ENCODE measurements at regions not wholly inside any gene's neighbourhood (a gene's known extent, or its start where the extent isn't known, plus 50 kb on each side); places are given as distances from the start of the nearest gene placed in this dataset.

DNA sequence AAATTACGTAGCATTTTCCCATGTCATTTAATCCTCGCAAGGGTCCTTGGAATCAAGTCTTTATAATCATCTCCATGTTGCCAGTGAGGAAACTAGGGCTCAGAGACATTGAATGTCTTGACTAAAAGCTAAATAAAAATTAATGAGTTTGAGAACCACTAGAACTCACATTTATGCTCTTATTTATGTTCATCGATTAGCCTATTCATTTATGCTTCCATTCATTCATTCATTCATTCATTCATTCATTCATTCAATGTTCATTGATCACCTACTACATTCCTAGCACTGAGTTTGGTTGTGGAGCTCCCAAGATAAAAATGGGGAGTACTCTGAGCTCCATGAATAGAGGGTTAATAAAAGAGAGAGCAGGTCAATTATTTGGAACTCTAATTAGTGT, 59.7 kb downstream of the KCNA1 start:
- Histone ChIP-seq H3K4me1 (ENCODE audit: control insufficient read depth, insufficient read depth, low read length) (no peaks in the 10 kb centered on the region), H3K36me3 (ENCODE audit: control insufficient read depth, insufficient read depth, low read length) (no peaks in the 10 kb centered on the region), H3K27ac (ENCODE audit: low read depth, low read length) (no peak overlapping the region), H3K9me3 (ENCODE audit: control insufficient read depth, insufficient read depth, low read depth, low read length) (no peaks in the 10 kb centered on the region), H3K27me3 (ENCODE audit: control insufficient read depth, insufficient read depth, low read length) (peaks cover 56% of the 10 kb centered on the region), H3K9ac (ENCODE audit: low read length) (no peak overlapping the region), H3K4me3 (ENCODE audit: low read depth, low read length) (no peak overlapping the region)

DNA sequence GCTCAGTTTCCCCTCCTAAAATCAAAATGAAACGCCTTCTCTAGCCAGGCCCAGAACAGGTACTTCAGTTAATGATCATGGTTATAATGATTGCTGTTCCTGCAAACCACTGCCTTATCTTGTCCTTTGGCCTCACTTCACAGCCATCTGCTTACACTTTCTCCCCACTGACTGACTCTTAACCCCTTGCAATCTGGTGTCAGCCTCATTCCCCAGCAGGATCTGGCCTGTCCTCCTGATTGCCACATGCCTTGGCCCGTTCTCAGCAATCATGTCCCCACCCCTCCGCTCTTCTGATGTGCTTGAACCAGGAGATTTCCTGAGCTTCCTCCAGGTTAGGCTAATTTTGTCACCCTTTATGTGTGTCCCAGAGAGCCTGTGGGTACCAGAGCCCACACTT, 64.5 kb downstream of the KCNA1 start:
- Histone ChIP-seq H3K4me1 (ENCODE audit: control insufficient read depth, insufficient read depth, low read length) (peaks cover 6% of the 10 kb centered on the region; the same call in 1 of the 2 replicates), H3K27ac (ENCODE audit: low read depth, low read length) (no peak overlapping the region), H3K36me3 (ENCODE audit: control insufficient read depth, insufficient read depth, low read length) (no peaks in the 10 kb centered on the region), H3K27me3 (ENCODE audit: control insufficient read depth, insufficient read depth, low read length) (peaks cover 44% of the 10 kb centered on the region), H3K9me3 (ENCODE audit: control insufficient read depth, insufficient read depth, low read depth, low read length) (no peaks in the 10 kb centered on the region), H3K4me3 (ENCODE audit: low read depth, low read length) (no peak overlapping the region), H3K9ac (ENCODE audit: low read length) (no peak overlapping the region)

DNA sequence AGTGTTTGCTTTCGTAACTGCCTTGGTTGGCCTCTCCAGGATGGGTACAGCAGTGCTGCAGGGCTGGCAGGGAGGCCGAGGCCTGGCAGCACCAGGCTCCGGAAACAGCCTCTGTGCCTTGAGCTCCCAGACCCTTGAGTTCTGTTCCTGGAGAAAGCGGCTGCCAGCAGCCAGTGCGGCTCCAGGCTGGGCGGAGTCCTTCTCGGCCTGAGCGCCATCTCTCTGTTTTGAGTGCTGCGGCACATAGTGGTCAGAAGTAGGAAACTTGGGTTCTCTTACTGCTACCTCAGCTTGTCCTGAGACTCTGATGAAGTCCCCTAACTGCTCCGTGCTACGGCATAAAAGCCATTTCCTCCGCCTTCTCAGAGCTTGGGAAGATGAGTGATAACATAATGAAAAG, 65.9 kb downstream of the KCNA1 start:
- Histone ChIP-seq H3K9me3 (ENCODE audit: control insufficient read depth, insufficient read depth, low read depth, low read length) (no peaks in the 10 kb centered on the region), H3K4me3 (ENCODE audit: low read depth, low read length) (no peak overlapping the region), H3K27ac (ENCODE audit: low read depth, low read length) (no peak overlapping the region), H3K4me1 (ENCODE audit: control insufficient read depth, insufficient read depth, low read length) (peaks cover 6% of the 10 kb centered on the region; the same call in 1 of the 2 replicates), H3K27me3 (ENCODE audit: control insufficient read depth, insufficient read depth, low read length) (peaks cover 34% of the 10 kb centered on the region), H3K9ac (ENCODE audit: low read length) (no peak overlapping the region), H3K36me3 (ENCODE audit: control insufficient read depth, insufficient read depth, low read length) (no peaks in the 10 kb centered on the region)

DNA sequence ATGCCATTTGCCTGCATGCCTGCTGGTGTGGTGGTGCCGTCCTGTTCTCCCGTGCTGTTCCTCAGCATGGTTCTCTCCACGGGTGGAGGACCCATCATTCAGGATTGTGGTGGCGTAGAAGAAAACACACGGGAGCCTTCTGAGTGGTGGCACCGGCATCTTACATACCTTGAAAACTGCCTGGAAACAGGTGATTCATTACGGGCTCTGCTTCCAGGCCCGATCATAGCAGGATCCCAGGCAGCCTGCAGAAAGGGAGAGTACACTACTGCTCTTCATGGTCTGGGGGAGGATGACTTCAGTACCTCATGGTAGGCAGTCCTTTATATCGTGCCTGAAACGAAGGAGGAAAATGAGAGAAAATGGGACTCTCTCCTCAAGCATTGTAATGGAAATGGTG, 66.6 kb upstream of the KCNA5 start:
- Histone ChIP-seq H3K27ac (ENCODE audit: low read depth, low read length) (no peak overlapping the region), H3K36me3 (ENCODE audit: control insufficient read depth, insufficient read depth, low read length) (no peaks in the 10 kb centered on the region), H3K9ac (ENCODE audit: low read length) (no peak overlapping the region), H3K27me3 (ENCODE audit: control insufficient read depth, insufficient read depth, low read length) (peaks cover 31% of the 10 kb centered on the region), H3K4me1 (ENCODE audit: control insufficient read depth, insufficient read depth, low read length) (peaks cover 6% of the 10 kb centered on the region; the same call in 1 of the 2 replicates), H3K4me3 (ENCODE audit: low read depth, low read length) (no peak overlapping the region), H3K9me3 (ENCODE audit: control insufficient read depth, insufficient read depth, low read depth, low read length) (no peaks in the 10 kb centered on the region)

DNA sequence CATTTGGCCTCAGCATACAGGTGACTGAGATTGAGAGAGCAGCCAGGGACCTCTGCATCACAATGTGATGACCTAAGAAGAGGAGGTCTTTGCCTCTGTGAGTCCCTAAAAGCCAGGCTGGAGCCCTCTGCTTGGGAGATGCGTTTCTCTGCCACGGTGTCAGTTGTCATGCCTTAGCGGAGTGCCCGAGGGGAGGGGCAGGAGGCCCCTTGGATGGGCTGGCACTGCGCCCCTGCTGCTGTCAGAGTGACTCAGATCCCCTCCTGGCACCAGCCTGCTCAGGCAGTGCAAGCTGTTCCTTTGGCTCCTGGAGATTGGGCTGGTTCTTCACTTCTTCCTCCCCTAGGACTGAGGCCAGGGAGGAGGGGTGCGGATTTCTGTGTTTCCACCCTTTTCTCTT, 64.9 kb upstream of the KCNA5 start:
- Histone ChIP-seq H3K36me3 (ENCODE audit: control insufficient read depth, insufficient read depth, low read length) (no peaks in the 10 kb centered on the region), H3K27ac (ENCODE audit: low read depth, low read length) (no peak overlapping the region), H3K4me1 (ENCODE audit: control insufficient read depth, insufficient read depth, low read length) (peaks cover 6% of the 10 kb centered on the region; the same call in 1 of the 2 replicates), H3K4me3 (ENCODE audit: low read depth, low read length) (no peak overlapping the region), H3K27me3 (ENCODE audit: control insufficient read depth, insufficient read depth, low read length) (peaks cover 27% of the 10 kb centered on the region), H3K9ac (ENCODE audit: low read length) (no peak overlapping the region), H3K9me3 (ENCODE audit: control insufficient read depth, insufficient read depth, low read depth, low read length) (no peaks in the 10 kb centered on the region)

DNA sequence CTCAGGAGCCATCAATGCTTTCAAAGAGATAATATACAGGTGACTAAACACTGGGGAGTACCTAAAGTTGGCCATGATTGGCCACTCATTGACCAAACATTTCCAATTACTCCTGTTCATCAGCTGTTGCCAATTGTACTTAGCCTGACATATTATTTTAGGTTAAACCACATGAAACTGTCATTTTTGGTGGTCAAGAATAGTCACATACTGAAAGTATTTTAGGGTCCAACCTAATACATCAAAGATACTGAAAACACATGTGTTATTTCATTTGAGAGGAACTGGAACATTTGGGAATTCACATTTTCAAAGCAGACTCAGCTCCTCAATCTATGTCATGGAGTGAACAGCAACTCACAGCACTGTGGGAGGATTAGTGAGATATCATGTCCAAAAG, 63.9 kb upstream of the KCNA5 start:
- Histone ChIP-seq H3K9ac (ENCODE audit: low read length) (no peak overlapping the region), H3K27ac (ENCODE audit: low read depth, low read length) (no peak overlapping the region), H3K9me3 (ENCODE audit: control insufficient read depth, insufficient read depth, low read depth, low read length) (no peaks in the 10 kb centered on the region), H3K4me1 (ENCODE audit: control insufficient read depth, insufficient read depth, low read length) (peaks cover 6% of the 10 kb centered on the region; the same call in 1 of the 2 replicates), H3K27me3 (ENCODE audit: control insufficient read depth, insufficient read depth, low read length) (peaks cover 32% of the 10 kb centered on the region), H3K36me3 (ENCODE audit: control insufficient read depth, insufficient read depth, low read length) (no peaks in the 10 kb centered on the region), H3K4me3 (ENCODE audit: low read depth, low read length) (no peak overlapping the region)

DNA sequence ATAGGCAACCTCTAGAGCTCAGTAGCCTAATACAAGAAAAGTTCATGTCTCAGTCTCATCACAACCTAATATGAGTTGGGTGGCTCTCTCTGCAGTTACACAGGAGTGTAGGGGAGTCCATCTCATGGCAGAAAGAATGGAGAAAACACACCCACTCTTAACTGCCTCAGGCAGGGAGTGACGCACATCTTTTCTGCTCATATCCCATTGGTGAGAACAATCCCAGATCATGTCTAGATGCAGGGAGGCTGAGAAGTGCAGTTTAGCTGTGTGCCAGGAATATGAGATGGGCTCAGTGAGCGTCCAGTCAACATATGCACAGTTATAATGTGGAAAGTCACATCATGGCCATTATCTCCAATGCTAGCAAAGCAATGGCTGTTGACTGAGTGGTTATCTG, 59.3 kb upstream of the KCNA5 start:
- H3K9ac ChIP-seq (ENCODE audit: low read length): no peak overlapping the region
- H3K27me3 ChIP-seq (ENCODE audit: control insufficient read depth, insufficient read depth, low read length): peaks cover 20% of the 10 kb centered on the region; the same call in 1 of the 2 replicates
- H3K27ac ChIP-seq (ENCODE audit: low read depth, low read length): no peak overlapping the region
- no peak overlapping the region for H3K4me3 ChIP-seq (ENCODE audit: low read depth, low read length)
- peaks cover 3% of the 10 kb centered on the region; the same call in 1 of the 2 replicates for H3K4me1 ChIP-seq (ENCODE audit: control insufficient read depth, insufficient read depth, low read length)
- H3K9me3 ChIP-seq (ENCODE audit: control insufficient read depth, insufficient read depth, low read depth, low read length): no peaks in the 10 kb centered on the region
- no peaks in the 10 kb centered on the region for H3K36me3 ChIP-seq (ENCODE audit: control insufficient read depth, insufficient read depth, low read length)

DNA sequence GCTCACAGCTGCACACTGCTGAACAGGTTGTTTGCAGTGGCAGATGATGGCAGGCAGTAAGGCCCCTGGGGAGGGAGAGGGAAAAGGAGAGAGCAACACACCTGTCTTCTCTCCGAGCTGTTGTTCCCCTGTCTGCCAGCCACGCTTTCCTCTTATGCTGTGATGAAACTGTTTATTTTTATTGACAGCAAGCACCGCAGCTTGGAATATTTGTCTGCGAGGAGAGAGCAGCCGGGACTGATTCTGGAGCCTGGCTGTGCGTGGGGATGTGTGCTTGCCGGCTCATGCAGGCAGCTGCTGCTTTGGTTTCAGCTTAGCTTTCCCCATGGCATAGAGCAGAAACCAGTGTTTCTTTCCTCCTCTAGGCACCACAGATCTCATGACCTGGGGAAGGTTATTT, 58.7 kb upstream of the KCNA5 start:
- Histone ChIP-seq H3K9ac (ENCODE audit: low read length) (no peak overlapping the region), H3K27me3 (ENCODE audit: control insufficient read depth, insufficient read depth, low read length) (peaks cover 20% of the 10 kb centered on the region; the same call in 1 of the 2 replicates), H3K4me3 (ENCODE audit: low read depth, low read length) (no peak overlapping the region), H3K36me3 (ENCODE audit: control insufficient read depth, insufficient read depth, low read length) (no peaks in the 10 kb centered on the region), H3K4me1 (ENCODE audit: control insufficient read depth, insufficient read depth, low read length) (peaks cover 3% of the 10 kb centered on the region; the same call in 1 of the 2 replicates), H3K9me3 (ENCODE audit: control insufficient read depth, insufficient read depth, low read depth, low read length) (no peaks in the 10 kb centered on the region), H3K27ac (ENCODE audit: low read depth, low read length) (no peak overlapping the region)

DNA sequence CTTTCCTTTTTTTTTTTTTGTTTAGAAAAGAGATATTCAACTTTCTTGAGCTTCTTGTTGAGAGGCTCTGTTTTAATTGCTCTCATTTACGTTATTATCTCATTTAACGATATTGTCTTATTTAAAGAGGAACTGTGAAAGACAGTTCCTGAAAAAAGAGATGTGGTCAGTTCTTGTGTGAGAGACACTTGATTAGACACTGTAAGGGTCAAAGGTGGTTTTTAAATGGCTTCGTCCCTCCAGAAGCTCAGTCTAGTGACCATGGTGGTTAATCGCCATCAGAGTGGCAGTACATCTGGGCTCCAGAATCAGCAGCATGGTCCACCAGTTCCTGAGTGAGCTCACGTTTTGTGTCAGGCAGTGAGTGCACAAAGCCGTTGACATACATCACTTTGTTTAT, 57.9 kb upstream of the KCNA5 start:
- Histone ChIP-seq H3K27ac (ENCODE audit: low read depth, low read length) (no peak overlapping the region), H3K4me1 (ENCODE audit: control insufficient read depth, insufficient read depth, low read length) (peaks cover 3% of the 10 kb centered on the region; the same call in 1 of the 2 replicates), H3K9me3 (ENCODE audit: control insufficient read depth, insufficient read depth, low read depth, low read length) (no peaks in the 10 kb centered on the region), H3K27me3 (ENCODE audit: control insufficient read depth, insufficient read depth, low read length) (peaks cover 20% of the 10 kb centered on the region; the same call in 1 of the 2 replicates), H3K4me3 (ENCODE audit: low read depth, low read length) (no peak overlapping the region), H3K9ac (ENCODE audit: low read length) (no peak overlapping the region), H3K36me3 (ENCODE audit: control insufficient read depth, insufficient read depth, low read length) (no peaks in the 10 kb centered on the region)

DNA sequence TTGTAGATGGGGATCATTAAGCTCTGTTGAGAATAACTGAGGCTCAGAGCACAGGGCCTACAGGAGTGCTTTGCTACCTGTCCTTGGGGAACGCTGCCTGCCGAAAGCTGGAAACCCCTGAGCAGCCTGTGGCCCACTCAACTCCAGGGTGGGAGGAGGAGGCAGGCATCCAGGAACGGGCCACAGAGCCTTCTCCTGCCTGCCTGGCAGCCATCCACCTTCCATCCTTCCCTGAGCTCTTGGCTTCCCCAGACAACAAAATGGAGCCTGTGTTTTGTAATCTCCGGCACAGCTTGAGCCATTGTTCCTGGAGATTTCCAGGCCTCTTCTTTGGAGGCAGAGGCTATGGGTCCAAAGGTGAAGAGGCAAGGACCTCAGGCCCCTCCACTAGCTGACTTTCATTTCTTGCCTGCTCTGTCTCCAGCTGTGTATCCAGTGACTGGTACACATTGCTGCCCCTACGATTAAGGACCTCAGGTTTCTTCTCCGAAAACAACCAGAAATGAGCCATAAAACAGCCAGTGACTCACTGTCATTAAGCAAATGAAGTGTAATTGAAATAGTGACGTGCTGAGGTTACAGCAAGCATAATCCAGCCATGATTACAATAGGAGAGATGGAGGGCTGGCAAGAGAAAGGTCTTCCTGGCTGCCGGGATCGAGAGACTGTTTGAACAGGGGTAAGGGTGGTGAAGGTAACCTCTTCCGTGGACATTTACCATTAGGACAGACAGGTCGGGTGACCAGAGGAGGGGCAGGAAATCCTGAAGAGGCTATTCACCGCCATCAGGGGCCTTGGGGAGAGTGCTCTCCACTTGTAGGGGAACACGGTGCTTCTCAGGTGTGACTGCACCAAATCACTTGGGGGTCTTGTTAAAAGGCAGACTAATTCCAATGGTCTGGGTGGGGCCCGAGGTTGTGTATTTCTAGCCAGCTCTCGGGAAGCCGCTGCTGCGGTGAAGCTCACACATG, 56.3 kb upstream of the KCNA5 start:
- H3K4me1 ChIP-seq (ENCODE audit: control insufficient read depth, insufficient read depth, low read length): peaks cover 15% of the 10 kb centered on the region
- H3K27ac ChIP-seq (ENCODE audit: low read depth, low read length): no peak overlapping the region
- no peaks in the 10 kb centered on the region for H3K36me3 ChIP-seq (ENCODE audit: control insufficient read depth, insufficient read depth, low read length)
- H3K4me3 ChIP-seq (ENCODE audit: low read depth, low read length): no peak overlapping the region
- H3K9ac ChIP-seq (ENCODE audit: low read length): no peak overlapping the region
- H3K9me3 ChIP-seq (ENCODE audit: control insufficient read depth, insufficient read depth, low read depth, low read length): no peaks in the 10 kb centered on the region
- H3K27me3 ChIP-seq (ENCODE audit: control insufficient read depth, insufficient read depth, low read length): peaks cover 14% of the 10 kb centered on the region; the same call in 1 of the 2 replicates

DNA sequence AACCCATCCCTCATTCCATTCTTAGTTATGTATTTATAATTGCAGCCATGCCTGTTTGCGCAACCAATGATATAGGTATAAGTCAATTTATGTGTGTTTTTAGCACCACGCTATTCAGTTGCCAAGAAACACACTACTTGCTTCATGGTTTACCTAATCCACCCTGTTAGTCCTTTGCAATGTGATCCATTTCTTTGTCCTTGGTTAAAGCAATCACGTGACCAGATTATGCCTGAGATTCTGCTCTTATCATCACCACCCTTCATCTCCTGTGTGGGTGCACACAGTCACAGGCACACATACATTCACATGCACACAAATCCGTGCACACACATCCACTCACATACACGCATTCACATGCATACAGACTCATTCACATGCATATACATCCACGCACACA, 52.3 kb upstream of the KCNA5 start:
- Histone ChIP-seq H3K4me1 (ENCODE audit: control insufficient read depth, insufficient read depth, low read length) (peaks cover 15% of the 10 kb centered on the region), H3K9ac (ENCODE audit: low read length) (no peak overlapping the region), H3K27me3 (ENCODE audit: control insufficient read depth, insufficient read depth, low read length) (peaks cover 9% of the 10 kb centered on the region; the same call in 1 of the 2 replicates), H3K9me3 (ENCODE audit: control insufficient read depth, insufficient read depth, low read depth, low read length) (no peaks in the 10 kb centered on the region), H3K27ac (ENCODE audit: low read depth, low read length) (no peak overlapping the region), H3K4me3 (ENCODE audit: low read depth, low read length) (no peak overlapping the region), H3K36me3 (ENCODE audit: control insufficient read depth, insufficient read depth, low read length) (no peaks in the 10 kb centered on the region)

All from HUES6 (cell line).